DMS114 treated with DMSO at 0.1 percent for 48 hours (cell line): ENCODE measurements at regions not wholly inside any gene's neighbourhood (a gene's known extent, or its start where the extent isn't known, plus 50 kb on each side); places are given as distances from the start of the nearest gene placed in this dataset.
"Not testable (repeated sequence)": the region's sequence is repeated elsewhere in the genome, so short reads cannot be mapped to it uniquely, and the experiment has no call there.

Experiments
- DNase-seq: peaks from one replicate; lab custom pipeline; 2025; ENCODE audit not compliant: unreplicated experiment; lab: John Stamatoyannopoulos, UW

DNA sequence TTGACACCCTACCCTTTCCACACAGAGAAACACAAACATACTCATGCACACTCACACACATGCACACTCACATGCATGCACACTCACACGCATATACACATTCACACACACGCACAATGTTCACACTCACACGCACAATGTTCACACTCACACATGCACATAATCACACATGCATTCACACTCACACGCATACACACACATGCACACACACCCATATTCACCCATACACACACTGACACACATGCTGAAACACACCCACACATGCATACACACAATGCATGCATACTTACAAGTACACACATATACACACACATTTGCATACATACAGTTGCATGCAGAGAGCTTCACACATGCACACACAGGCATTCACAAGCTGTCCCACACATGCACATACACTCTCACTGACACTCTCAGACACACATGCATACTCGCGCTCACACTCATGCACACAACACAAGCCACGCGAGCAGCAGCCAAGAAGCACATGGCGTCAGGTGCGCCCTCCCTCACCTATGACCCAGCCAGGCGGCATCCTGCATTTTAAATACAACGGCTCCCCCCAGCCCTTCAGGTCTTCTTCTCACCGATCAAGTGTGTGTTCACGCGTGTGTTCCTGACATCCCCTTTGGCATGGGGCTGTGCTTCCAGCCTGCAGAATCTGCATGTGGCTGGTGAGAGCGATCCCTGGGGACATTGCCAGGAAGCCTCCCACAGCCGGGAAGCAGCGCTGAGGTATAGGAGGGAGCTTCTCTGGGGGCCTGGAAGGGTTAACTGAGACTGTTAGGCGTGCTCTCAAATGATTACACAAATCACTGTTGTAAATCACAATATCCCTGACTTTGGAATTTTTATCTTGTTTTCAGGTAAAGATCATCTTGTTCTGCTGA is 195.1 kb downstream of the RTP5 start:
- DNase-seq = no peak

- DNase-seq = no peak
These were observed 195.9 kb downstream of the RTP5 start for GRCh38 chr2:242065426-242065825.

DNA sequence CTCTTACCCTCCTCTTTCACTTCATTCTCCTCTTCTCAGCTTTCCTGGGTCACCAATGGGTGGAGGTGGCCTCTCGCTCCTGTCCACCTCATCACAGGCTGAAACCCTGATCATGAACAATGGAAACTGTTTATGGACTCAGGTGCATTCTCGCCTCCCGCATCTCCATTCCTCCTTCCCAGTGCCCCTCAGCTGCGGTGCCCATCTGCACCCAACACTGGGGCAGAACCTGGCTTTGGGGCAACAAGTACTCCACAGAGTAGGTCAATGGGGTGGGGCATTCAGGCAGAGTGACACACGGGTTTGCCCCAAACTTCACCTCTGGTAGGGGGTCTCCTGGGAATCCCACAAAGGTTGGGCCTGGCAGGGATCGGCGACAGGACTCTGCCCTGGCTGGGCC is 199.5 kb downstream of the RTP5 start:
- no peak for DNase-seq

GRCh38 chr2:242069938-242070395 is 200.4 kb downstream of the RTP5 start:
- not testable (repeated sequence) for DNase-seq

- DNase-seq = not testable (repeated sequence)
These were observed 201.2 kb downstream of the RTP5 start for GRCh38 chr2:242070726-242071125.

DNA sequence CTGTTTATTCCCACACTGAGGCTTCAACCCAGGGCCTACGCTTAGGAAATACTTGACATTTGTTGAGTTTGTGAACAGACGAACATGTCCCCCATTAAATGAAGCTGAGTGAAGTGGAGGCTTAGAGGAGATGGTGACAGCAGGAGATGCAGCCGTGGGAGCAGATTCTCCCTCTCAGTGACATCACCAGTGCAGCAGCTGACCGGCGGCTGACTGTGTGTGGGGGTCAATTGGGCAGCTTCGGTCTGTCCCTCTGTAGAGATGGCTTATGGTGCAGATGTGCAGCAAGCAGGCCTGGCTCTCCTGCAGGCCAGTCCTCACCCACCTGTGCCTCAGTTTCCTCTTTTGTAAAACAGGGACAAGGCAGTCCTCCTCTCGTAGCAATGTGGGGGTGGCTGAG is 201.8 kb downstream of the RTP5 start:
- DNase-seq = not testable (repeated sequence)

- not testable (repeated sequence) for DNase-seq
These were observed 202.4 kb downstream of the RTP5 start for GRCh38 chr2:242071936-242072335.

DNA sequence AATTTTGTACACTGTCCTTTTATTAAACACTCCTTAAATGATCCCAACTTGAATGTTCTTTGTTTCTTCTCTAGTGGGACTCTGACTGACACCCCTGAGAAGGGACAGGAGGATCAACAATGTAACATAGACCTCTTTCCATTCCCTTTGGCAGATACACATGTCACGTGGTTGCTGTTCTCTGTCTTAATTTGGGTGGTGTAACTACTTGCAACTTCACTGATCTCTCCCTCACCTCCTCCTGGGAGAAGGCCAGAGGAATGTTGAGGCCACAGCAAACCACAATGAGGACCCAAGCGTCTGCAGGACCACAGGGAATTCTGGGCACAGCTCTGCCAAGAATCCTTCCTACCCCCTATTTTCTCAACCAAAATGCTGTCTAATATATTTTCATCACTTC is 205.6 kb downstream of the RTP5 start:
- no peak for DNase-seq

DNA sequence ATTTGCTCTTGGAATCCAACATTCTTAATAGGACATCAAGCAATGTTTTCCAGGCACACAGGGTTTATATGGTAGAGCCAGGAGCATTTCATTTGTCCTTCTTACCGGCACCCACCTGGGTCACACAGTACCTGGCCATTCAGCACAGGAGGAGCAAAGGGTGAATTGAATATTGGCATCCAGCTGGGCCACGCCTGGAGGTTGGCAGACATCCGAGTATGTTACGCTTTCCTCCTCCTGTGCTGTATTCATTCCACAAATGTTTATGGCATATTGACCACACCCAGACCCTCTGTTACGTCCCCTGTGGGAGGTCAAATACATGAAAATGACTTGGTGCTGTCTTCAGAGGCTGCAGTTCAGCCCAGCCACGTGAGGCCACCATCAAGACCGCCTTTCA is 206.2 kb downstream of the RTP5 start:
- no peak for DNase-seq

- DNase-seq = not testable (repeated sequence)
These were observed 206.7 kb downstream of the RTP5 start for GRCh38 chr2:242076184-242076583.

DNA sequence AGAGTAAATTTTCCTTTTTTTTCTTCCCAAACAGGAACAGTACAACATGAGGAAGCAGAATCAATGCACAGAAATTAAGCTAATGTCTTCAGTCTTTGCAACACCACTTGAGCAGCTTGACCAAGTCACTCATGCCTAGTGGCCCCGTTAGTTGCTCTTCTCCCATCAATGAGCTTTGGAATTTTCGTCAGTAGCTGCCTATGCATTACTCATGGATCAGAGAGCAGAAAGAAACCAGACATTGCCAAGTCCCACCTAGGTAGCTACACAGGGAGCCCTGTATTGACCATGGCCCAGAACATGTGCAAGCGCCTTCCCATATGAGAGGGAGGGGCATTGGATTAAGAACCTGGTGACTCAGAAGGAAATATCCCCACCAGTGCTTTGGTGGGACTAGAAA is 208.9 kb downstream of the RTP5 start:
- not testable (repeated sequence) for DNase-seq

DNA sequence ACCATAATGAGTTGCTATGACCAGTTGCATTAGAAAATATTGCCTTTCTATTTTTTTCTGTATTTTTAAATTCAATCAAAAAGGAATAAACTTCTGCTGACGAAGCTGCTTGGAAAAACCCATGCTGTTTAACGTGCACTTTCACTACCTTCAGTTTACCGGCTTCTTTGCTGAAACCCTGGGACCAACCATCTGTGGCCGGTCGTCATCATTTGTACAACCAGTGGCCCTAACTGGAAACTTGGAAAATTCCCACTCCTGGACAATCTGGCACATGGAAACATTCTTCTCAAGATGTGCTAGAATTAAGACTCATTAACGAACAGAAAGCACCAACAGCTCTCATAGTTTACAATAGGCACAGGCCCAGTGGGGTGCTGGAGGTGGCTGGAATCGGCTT is 210.3 kb downstream of the RTP5 start:
- not testable (repeated sequence) for DNase-seq

DNA sequence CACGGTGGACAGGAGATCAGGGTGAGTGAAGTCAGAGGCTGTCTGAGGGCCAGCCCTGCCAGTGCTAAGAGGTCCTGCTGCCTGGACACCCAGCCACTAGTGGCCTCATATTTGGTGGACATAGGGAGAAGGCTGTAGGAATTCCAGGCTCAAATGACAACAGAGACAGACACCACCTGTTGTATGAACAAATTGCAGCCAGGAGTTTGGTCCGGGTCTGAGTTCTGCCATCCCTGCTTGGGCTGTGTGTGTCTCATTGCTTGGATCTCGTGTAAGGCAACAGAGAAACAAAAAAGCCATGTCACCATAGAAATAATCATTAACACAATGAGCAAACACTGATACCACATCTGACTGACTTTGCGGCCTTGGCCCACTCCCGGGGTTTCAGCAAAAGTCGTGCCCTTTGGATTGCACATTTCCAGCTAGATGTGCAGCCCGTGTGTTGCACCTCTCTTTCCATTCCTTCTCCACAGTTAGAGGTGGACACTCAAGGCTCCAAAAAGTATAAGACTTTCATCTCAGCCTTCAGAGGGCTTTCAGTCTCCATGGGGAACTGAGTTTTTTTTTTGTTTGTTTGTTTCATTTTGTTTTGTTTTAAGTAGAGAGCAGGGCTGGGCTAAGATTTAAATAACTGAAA is 211.2 kb downstream of the RTP5 start:
- not testable (repeated sequence) for DNase-seq

- DNase-seq = not testable (repeated sequence)
These were observed 214.5 kb downstream of the RTP5 start for GRCh38 chr2:242084034-242084433.

- not testable (repeated sequence) for DNase-seq
These were observed 215.6 kb downstream of the RTP5 start for GRCh38 chr2:242085024-242085674.

DNA sequence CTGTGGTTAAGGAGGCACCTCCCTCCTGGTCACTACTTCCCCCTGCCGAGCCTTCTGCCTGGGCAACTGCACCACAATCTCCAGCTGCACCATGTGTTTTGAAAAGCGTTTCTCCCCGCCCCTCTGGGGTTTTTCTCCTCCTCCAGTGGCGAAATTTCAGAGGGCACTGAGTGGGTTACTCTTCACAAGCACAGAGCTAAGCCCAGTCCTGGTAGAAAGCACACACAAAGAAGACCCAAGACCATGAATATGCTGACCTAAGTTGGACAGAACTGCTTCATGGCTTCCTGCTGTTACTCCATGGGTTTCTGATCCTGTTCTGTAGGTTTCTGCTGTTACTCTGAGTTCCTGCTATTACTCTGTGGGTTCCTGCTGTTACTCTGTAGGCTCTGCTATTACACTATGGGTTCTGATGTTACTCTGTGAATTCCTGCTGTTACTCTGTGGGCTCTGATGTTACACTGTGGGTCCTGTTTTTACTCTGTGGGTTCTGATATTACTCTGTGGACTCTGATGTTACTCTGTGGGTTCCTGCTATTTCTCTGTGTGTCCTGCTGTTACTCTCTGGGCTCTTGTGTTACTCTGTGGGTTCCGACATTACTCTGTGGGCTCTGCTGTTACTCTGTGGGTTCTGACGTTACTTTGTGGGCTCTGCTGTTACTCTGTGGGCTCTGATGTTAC is 216.6 kb downstream of the RTP5 start:
- DNase-seq = no peak

GRCh38 chr2:242088044-242088443 is 218.5 kb downstream of the RTP5 start:
- not testable (repeated sequence) for DNase-seq

- peak; percentile 47 for DNase-seq
These were observed 219.1 kb downstream of the RTP5 start for GRCh38 chr2:242088471-242089212.

DNA sequence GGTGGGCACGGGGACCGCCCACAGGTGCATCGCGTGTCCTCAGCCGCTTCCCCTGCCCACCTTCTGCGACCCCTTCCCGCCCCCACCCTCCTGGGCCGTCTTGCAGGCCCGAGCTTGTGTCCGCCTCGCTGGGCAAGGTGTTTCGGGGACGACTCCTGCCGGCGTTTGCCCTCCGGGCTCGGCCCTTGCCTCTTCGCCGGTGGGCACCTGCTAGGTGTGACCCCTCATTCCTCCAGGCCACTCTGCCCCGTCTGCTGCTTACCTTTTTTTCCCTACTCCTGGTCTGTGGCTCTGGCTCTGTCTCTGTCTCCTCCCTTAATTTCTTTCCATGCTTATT is 219.7 kb downstream of the RTP5 start:
- DNase-seq = not testable (repeated sequence)

GRCh38 chr2:242097278-242097677 is 227.7 kb downstream of the RTP5 start:
- DNase-seq = not testable (repeated sequence)
